Tibial artery (tissue), 4 donors: ENCODE measurements at regions not wholly inside any gene's neighbourhood (a gene's known extent, or its start where the extent isn't known, plus 50 kb on each side); places are given as distances from the start of the nearest gene placed in this dataset.

Experiments used
- DNase-seq, 2 donors: peaks; one replicate each; pipeline ENCODE4 v3.0.0-alpha.2; 2019
- H3K27ac ChIP-seq, 2 donors: fragments of 200-600 bp; sonication (generic) in 1 of 2; 1 replicate in 1 of 2; 2 replicates in 1 of 2; pipeline ENCODE4 v1.5.1; 2018 to 2019; ENCODE audit warnings: mild to moderate bottlenecking in 1 of 2
- H3K27me3 ChIP-seq, 2 donors: fragments of 200-600 bp; sonication (generic) in 1 of 2; one replicate each; pipeline versions ENCODE4 v1.5.1 to v1.6.0; 2016 to 2019
- H3K36me3 ChIP-seq, 3 donors: fragments of 200-600 bp; sonication (generic) in 2 of 3; one replicate each; pipeline ENCODE4 v1.5.1; 2016 to 2019; ENCODE audit warnings: mild to moderate bottlenecking in 2 of 3
- H3K4me1 ChIP-seq, 4 donors: fragments of 200-600 bp; sonication (generic) in 2 of 4; 1 replicate in 3 of 4; 2 replicates in 1 of 4; pipeline ENCODE4 v1.5.1; 2016 to 2019
- H3K4me3 ChIP-seq, 2 donors: fragments of 200-600 bp; sonication (generic) in 1 of 2; 1 replicate in 1 of 2; 2 replicates in 1 of 2; pipeline ENCODE4 v1.5.1; 2018 to 2019; ENCODE audit warnings: mild to moderate bottlenecking in 2 of 2
- H3K9me3 ChIP-seq, 3 donors: fragments of 200-600 bp; sonication (generic) in 1 of 3; one replicate each; pipeline ENCODE4 v1.5.1; 2016 to 2019
- intact Hi-C: fragments of 100-400 bp; cut with DNase I; formaldehyde crosslinking; loops from one replicate; pipeline ENCODE4 v1.15.0; 2023; ENCODE audit warnings: low total_unique reads
- TF ChIP-seq, protein P1 (sequence below), 2 experiments: fragments of 200-600 bp in 1 of 2; fragments of 450-650 bp in 1 of 2; IDR thresholded peaks; one replicate each; pipeline ENCODE4 v1.5.1; 2017 to 2019; ENCODE audit warnings: antibody characterized with exemption in 2 of 2, mild to moderate bottlenecking in 1 of 2, moderate library complexity in 1 of 2

DNA sequence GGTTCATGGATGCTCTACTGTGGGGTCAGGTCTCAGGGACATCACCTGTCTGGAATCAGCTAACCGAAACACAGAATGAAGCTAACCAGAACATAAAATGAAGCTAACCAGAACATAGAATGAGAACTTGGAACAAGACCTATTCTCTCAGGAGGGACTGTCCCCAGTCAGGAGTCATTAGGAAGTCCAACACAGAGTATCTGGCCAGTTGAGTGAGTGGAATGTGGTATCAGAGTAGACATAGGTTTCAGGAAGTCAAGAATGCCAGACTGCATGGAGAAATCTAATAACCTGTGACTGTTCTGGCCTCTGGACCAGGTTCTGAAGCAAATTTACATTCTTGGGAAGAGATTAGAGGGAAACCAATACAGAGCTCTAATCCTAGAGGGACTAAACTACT is 609.6 kb downstream of the PRELID2 start:
- Histone ChIP-seq H3K27ac (no peak overlapping the region), H3K36me3 (no peaks in the 10 kb centered on the region), H3K4me1 (no peaks in the 10 kb centered on the region), H3K9me3 (no peaks in the 10 kb centered on the region), H3K4me3 (no peak overlapping the region), H3K27me3 (no peaks in the 10 kb centered on the region)
- intact Hi-C loops, result no loop called here
- DNase-seq, result no peak
- TF ChIP-seq, protein P1, sequence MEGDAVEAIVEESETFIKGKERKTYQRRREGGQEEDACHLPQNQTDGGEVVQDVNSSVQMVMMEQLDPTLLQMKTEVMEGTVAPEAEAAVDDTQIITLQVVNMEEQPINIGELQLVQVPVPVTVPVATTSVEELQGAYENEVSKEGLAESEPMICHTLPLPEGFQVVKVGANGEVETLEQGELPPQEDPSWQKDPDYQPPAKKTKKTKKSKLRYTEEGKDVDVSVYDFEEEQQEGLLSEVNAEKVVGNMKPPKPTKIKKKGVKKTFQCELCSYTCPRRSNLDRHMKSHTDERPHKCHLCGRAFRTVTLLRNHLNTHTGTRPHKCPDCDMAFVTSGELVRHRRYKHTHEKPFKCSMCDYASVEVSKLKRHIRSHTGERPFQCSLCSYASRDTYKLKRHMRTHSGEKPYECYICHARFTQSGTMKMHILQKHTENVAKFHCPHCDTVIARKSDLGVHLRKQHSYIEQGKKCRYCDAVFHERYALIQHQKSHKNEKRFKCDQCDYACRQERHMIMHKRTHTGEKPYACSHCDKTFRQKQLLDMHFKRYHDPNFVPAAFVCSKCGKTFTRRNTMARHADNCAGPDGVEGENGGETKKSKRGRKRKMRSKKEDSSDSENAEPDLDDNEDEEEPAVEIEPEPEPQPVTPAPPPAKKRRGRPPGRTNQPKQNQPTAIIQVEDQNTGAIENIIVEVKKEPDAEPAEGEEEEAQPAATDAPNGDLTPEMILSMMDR (IDR thresholded peaks at IDR 0.05), result no peak

DNA sequence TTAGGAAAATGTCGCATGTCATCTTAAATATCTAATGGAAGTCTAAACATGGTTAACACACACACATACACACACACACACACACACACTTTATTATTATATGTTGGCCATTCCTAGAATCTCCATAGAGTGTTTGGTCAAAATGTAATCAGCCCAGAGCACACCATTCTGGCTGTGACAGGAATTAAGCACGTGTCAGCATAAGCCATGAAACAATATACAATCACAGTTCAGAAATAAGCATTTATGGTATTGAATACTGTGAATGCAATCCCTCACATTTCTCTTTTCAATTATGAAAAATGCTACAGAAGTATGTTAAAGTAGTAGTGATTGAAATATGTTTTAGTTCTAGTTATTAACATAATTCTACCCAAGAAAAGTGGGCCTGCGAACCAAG is 611.6 kb downstream of the PRELID2 start:
- Histone ChIP-seq H3K4me1 (no peaks in the 10 kb centered on the region), H3K9me3 (no peaks in the 10 kb centered on the region), H3K27ac (no peak overlapping the region), H3K4me3 (no peak overlapping the region), H3K27me3 (no peaks in the 10 kb centered on the region), H3K36me3 (no peaks in the 10 kb centered on the region)
- intact Hi-C loops, result no loop called here
- TF ChIP-seq, protein P1 (IDR thresholded peaks at IDR 0.05), result no peak
- no peak for DNase-seq

DNA sequence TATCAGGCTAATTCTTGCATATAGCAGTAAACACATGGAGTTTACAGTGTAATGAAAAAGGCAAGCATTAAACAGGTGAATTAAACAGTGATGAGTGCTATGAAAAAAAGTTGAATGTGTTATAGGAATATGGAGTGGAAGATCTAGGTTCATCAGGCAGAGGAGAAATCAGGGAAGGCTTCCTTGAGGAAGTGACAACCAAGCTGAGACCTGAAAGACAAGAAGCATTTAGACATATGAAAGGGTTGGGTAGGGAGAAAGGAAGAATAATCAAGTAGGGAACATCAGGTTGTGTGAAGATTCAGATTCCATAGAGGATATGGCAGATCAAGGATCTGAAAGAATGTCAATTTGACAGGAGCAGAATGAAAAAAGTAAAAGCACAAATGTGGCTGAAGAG is 612.5 kb downstream of the PRELID2 start:
- no peak for DNase-seq
- Histone ChIP-seq H3K36me3 (no peaks in the 10 kb centered on the region), H3K9me3 (no peaks in the 10 kb centered on the region), H3K4me3 (no peak overlapping the region), H3K27ac (no peak overlapping the region), H3K4me1 (no peaks in the 10 kb centered on the region), H3K27me3 (no peaks in the 10 kb centered on the region)
- TF ChIP-seq, protein P1 (IDR thresholded peaks at IDR 0.05), result no peak
- intact Hi-C loops, result no loop called here

DNA sequence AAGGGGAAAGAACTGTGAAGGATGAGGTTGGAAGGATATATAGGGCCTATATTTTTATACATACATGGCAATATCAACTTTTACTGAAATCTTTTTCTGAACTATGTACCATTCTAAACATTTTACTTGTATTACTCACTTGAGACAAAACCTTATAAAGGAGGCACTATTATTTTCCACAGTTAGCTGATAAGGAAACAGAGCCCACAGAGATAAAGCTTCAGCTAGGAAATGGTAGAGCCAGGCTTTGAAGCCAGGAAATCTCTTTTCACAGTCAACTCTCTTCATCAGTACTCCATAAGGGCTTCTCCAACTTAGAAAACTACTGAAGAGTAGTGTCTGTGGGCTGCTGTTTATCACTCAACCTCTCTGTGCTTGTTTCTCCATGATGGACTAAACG is 613.7 kb downstream of the PRELID2 start:
- DNase-seq, result no peak
- intact Hi-C loops, result no loop called here
- TF ChIP-seq, protein P1 (IDR thresholded peaks at IDR 0.05), result no peak

DNA sequence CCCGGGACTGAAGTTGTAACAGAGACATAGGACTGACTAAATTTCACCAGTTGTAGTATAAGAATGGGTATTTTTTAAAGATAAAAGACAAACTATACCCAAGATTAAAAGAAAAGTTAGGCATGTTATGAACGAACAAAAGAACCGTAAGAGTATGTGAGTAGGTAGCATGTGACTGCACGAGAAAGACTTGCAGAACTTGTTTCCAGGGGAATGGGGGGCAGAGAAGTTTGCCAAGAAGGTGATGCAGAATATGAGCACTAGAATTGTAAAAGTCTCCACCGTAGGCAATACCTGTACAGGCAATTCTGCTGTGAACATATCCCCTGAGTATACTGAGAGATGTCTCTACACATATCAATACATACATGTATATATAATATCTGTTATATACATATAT is 614.7 kb downstream of the PRELID2 start:
- TF ChIP-seq, protein P1 (IDR thresholded peaks at IDR 0.05), result no peak
- Histone ChIP-seq H3K36me3 (no peaks in the 10 kb centered on the region), H3K4me3 (no peak overlapping the region), H3K9me3 (peaks cover 0 to 6% (median 0%) of the 10 kb centered on the region in 3 donors), H3K4me1 (no peaks in the 10 kb centered on the region), H3K27me3 (no peaks in the 10 kb centered on the region), H3K27ac (no peak overlapping the region)
- DNase-seq, result no peak
- intact Hi-C loops, result no loop called here

More for the DNA sequence above, 613.7 kb downstream of the PRELID2 start:
- Histone ChIP-seq H3K36me3 (no peaks in the 10 kb centered on the region), H3K9me3 (no peaks in the 10 kb centered on the region), H3K27ac (no peak overlapping the region), H3K4me3 (no peak overlapping the region), H3K4me1 (no peaks in the 10 kb centered on the region), H3K27me3 (no peaks in the 10 kb centered on the region)

DNA sequence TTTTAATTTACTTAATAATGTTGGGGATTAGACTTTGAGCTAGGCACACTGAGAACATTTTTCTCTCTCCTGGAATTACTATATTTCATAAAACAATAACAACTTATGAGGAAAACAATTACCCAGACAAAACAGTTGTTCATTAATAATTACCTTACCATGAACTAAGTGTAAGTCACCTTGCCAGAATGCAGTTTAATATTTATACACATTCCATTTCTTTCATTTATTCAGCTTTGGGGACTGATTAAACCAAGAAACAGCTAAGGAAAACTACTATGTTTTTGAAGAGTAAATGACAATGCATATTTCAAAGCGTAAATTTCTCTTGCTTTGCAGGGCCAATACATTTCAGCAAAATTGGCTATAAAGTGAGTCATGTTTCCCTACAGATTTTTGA is 616.2 kb downstream of the PRELID2 start:
- Histone ChIP-seq H3K36me3 (no peaks in the 10 kb centered on the region), H3K4me1 (no peaks in the 10 kb centered on the region), H3K27me3 (no peaks in the 10 kb centered on the region), H3K4me3 (no peak overlapping the region), H3K9me3 (peaks cover 0 to 14% (median 3%) of the 10 kb centered on the region in 3 donors), H3K27ac (no peak overlapping the region)
- TF ChIP-seq, protein P1 (IDR thresholded peaks at IDR 0.05), result no peak
- DNase-seq, result no peak
- intact Hi-C loops, result no loop called here
